ENCODE measurements at regions not wholly inside any gene's neighbourhood (a gene's known extent, or its start where the extent isn't known, plus 50 kb on each side); places are given as distances from the start of the nearest gene placed in this dataset. TPM values are rescaled to one million over a fixed set of nuclear protein-coding genes. Genes with fewer than 3 reads are reported as not detected.

Small RNA genes in the stretch of these regions (small RNA-seq; reads per million reads assigned to genes)
- gene AC005000.1 = not detected
